HG03342 (cell line): ENCODE measurements at regions not wholly inside any gene's neighbourhood (a gene's known extent, or its start where the extent isn't known, plus 50 kb on each side); places are given as distances from the start of the nearest gene placed in this dataset.
"Not testable (repeated sequence)": the region's sequence is repeated elsewhere in the genome, so short reads cannot be mapped to it uniquely, and the experiment has no call there.

Experiments used
- ATAC-seq: cut with Tn5 transposase; IDR thresholded peaks from one replicate; pipeline ENCODE4 v1.9.1; 2021; ENCODE audit warnings: mild to moderate bottlenecking, moderate library complexity; ENCODE audit not compliant: unreplicated experiment

- no peak for ATAC-seq
Measured at GRCh38 chr20:56723331-56723730, 94.2 kb downstream of the TFAP2C start.

GRCh38 chr20:56724241-56724757 lies 95.2 kb downstream of the TFAP2C start:
- ATAC-seq = no peak

GRCh38 chr20:56730003-56730402 lies 100.9 kb downstream of the TFAP2C start:
- ATAC-seq = no peak

GRCh38 chr20:56730996-56731395 lies 101.9 kb downstream of the TFAP2C start:
- no peak for ATAC-seq

- no peak for ATAC-seq
Measured at GRCh38 chr20:56731476-56731875, 102.4 kb downstream of the TFAP2C start.

- ATAC-seq = no peak
Measured at GRCh38 chr20:56733967-56734366, 104.9 kb downstream of the TFAP2C start.

GRCh38 chr20:56735084-56735642 lies 106.1 kb downstream of the TFAP2C start:
- no peak for ATAC-seq

GRCh38 chr20:56736285-56736857 lies 107.3 kb downstream of the TFAP2C start:
- ATAC-seq = no peak

- ATAC-seq = not testable (repeated sequence)
Measured at GRCh38 chr20:56744325-56744821, 115.3 kb downstream of the TFAP2C start.

- ATAC-seq = no peak
Measured at GRCh38 chr20:56748476-56749377, 119.6 kb downstream of the TFAP2C start.

GRCh38 chr20:56750430-56750829 lies 121.3 kb downstream of the TFAP2C start:
- ATAC-seq = no peak

GRCh38 chr20:56752274-56752673 lies 123.2 kb downstream of the TFAP2C start:
- ATAC-seq = no peak

GRCh38 chr20:56755201-56755600 lies 126.1 kb downstream of the TFAP2C start:
- no peak for ATAC-seq

GRCh38 chr20:56756658-56757057 lies 127.6 kb downstream of the TFAP2C start:
- not testable (repeated sequence) for ATAC-seq

GRCh38 chr20:56758706-56759105 lies 129.6 kb downstream of the TFAP2C start:
- ATAC-seq = no peak

GRCh38 chr20:56759741-56760278 lies 130.7 kb downstream of the TFAP2C start:
- ATAC-seq = no peak

GRCh38 chr20:56760610-56761009 lies 131.5 kb downstream of the TFAP2C start:
- no peak for ATAC-seq

- ATAC-seq = no peak
Measured at GRCh38 chr20:56761393-56761792, 132.3 kb downstream of the TFAP2C start.

GRCh38 chr20:56762401-56762800 lies 133.3 kb downstream of the TFAP2C start:
- no peak for ATAC-seq

GRCh38 chr20:56762829-56763228 lies 133.7 kb downstream of the TFAP2C start:
- no peak for ATAC-seq

- ATAC-seq = no peak
Measured at GRCh38 chr20:56764671-56765070, 135.6 kb downstream of the TFAP2C start.
